HEK293 (cell line): ENCODE measurements at regions not wholly inside any gene's neighbourhood (a gene's known extent, or its start where the extent isn't known, plus 50 kb on each side); places are given as distances from the start of the nearest gene placed in this dataset.

Experiments used
- CTCF ChIA-PET: fragments of 350-600 bp; formaldehyde crosslinking; extraction: SDS; loops from one replicate; lab custom pipeline; 2021; ENCODE audit warnings: antibody characterized with exemption; lab: Yijun Ruan, JAX
- POLR2A ChIA-PET: fragments of 300-600 bp; formaldehyde crosslinking; extraction: SDS; loops from one replicate; lab custom pipeline; 2020; ENCODE audit warnings: antibody characterized with exemption, inconsistent platforms; lab: Yijun Ruan, JAX
- H3K27ac ChIP-seq: fragments of 200-500 bp; sonication (Bioruptor generic); 2 replicates; pipeline ENCODE4 v1.5.1; 2014; ENCODE audit warnings: low read depth, low read length, control low read depth, inconsistent platforms; ENCODE audit errors: extremely low read depth
- H3K36me3 ChIP-seq, 2 experiments: fragments of 200-500 bp in 1 of 2; sonication (Bioruptor generic) in 1 of 2; 1 replicate in 1 of 2; 2 replicates in 1 of 2; pipeline ENCODE4 v1.5.1; 2014 to 2017; ENCODE audit warnings: inconsistent platforms in 2 of 2, low read length in 2 of 2; ENCODE audit not compliant: control insufficient read depth in 2 of 2, insufficient read depth in 1 of 2
- H3K4me1 ChIP-seq: fragments of 200-500 bp; sonication (Bioruptor generic); 2 replicates; pipeline ENCODE4 v1.5.1; 2014; ENCODE audit warnings: mild to moderate bottlenecking, low read length, inconsistent platforms; ENCODE audit not compliant: control insufficient read depth, insufficient read depth
- H3K4me3 ChIP-seq: 2 replicates; pipeline ENCODE4 v1.5.1; 2011; ENCODE audit warnings: low read depth, mild to moderate bottlenecking, control low read depth, low read length, moderate library complexity
- H3K9me3 ChIP-seq: fragments of 200-500 bp; sonication (Bioruptor generic); 2 replicates; pipeline ENCODE4 v1.5.1; 2014; ENCODE audit warnings: low read depth, low read length, inconsistent platforms; ENCODE audit not compliant: control insufficient read depth, insufficient read depth
- HOXC10 ChIP-seq: sonication (generic); formaldehyde crosslinking; IDR thresholded peaks from 2 replicates; pipeline ENCODE4 v1.8.1; 2023; ENCODE audit warnings: mild to moderate bottlenecking, missing genetic modification reagents
- KLF7 ChIP-seq: fragments of 450-650 bp; formaldehyde crosslinking; IDR thresholded peaks from 2 replicates; pipeline ENCODE4 v1.5.1; 2016; ENCODE audit warnings: missing biosample characterization, missing genetic modification characterization, borderline replicate concordance
- SP3 ChIP-seq: fragments of 450-650 bp; formaldehyde crosslinking; IDR thresholded peaks from 2 replicates; pipeline ENCODE4 v1.5.1; 2016; ENCODE audit warnings: missing biosample characterization, missing genetic modification characterization
- TCF7L2 ChIP-seq: IDR thresholded peaks from 2 replicates; pipeline ENCODE4 v1.6.1; 2011; ENCODE audit warnings: low read depth, mild to moderate bottlenecking, inconsistent platforms, low read length, moderate library complexity, borderline replicate concordance
- ZBTB49 ChIP-seq: fragments of 450-650 bp; formaldehyde crosslinking; IDR thresholded peaks from 2 replicates; pipeline ENCODE4 v1.5.1; 2016; ENCODE audit warnings: missing biosample characterization, missing genetic modification characterization, low read depth
- ZBTB7A ChIP-seq: fragments of 450-650 bp; formaldehyde crosslinking; IDR thresholded peaks from 2 replicates; pipeline ENCODE4 v1.5.1; 2016; ENCODE audit warnings: low read depth, missing biosample characterization, missing genetic modification characterization
- ZNF112 ChIP-seq: fragments of 450-650 bp; formaldehyde crosslinking; IDR thresholded peaks from 2 replicates; pipeline ENCODE4 v1.5.0; 2017; ENCODE audit warnings: missing biosample characterization, missing genetic modification characterization
- ZNF138 ChIP-seq: fragments of 450-650 bp; formaldehyde crosslinking; IDR thresholded peaks from 2 replicates; pipeline ENCODE4 v1.5.1; 2016; ENCODE audit warnings: missing biosample characterization, missing genetic modification characterization, borderline replicate concordance
- ZNF169 ChIP-seq: fragments of 450-650 bp; formaldehyde crosslinking; IDR thresholded peaks from 2 replicates; pipeline ENCODE4 v1.5.1; 2016; ENCODE audit warnings: missing biosample characterization, missing genetic modification characterization
- ZNF18 ChIP-seq: fragments of 450-650 bp; formaldehyde crosslinking; IDR thresholded peaks from 2 replicates; pipeline ENCODE4 v1.5.1; 2016; ENCODE audit warnings: missing biosample characterization, missing genetic modification characterization
- ZNF19 ChIP-seq: fragments of 450-650 bp; formaldehyde crosslinking; IDR thresholded peaks from 2 replicates; pipeline ENCODE4; 2016; ENCODE audit warnings: missing biosample characterization, missing genetic modification characterization, low read depth
- ZNF202 ChIP-seq: fragments of 450-650 bp; formaldehyde crosslinking; IDR thresholded peaks from 2 replicates; pipeline ENCODE4 v1.5.1; 2016; ENCODE audit warnings: missing biosample characterization, missing genetic modification characterization, borderline replicate concordance
- ZNF214 ChIP-seq: fragments of 450-650 bp; formaldehyde crosslinking; IDR thresholded peaks from 2 replicates; pipeline ENCODE4 v1.5.1; 2017; ENCODE audit warnings: missing biosample characterization, mild to moderate bottlenecking, missing genetic modification characterization, borderline replicate concordance
- ZNF24 ChIP-seq: fragments of 450-650 bp; formaldehyde crosslinking; IDR thresholded peaks from 2 replicates; pipeline ENCODE4 v1.5.1; 2016; ENCODE audit warnings: missing biosample characterization, missing genetic modification characterization
- ZNF248 ChIP-seq: fragments of 450-650 bp; formaldehyde crosslinking; IDR thresholded peaks from 2 replicates; pipeline ENCODE4 v1.5.1; 2017; ENCODE audit warnings: missing biosample characterization, missing genetic modification characterization
- ZNF354C ChIP-seq: fragments of 450-650 bp; formaldehyde crosslinking; IDR thresholded peaks from 2 replicates; pipeline ENCODE4 v1.5.1; 2016; ENCODE audit warnings: missing biosample characterization, missing genetic modification characterization, low read depth, borderline replicate concordance
- ZNF426 ChIP-seq: fragments of 450-650 bp; formaldehyde crosslinking; IDR thresholded peaks from 2 replicates; pipeline ENCODE4 v1.5.1; 2017; ENCODE audit warnings: missing biosample characterization, missing genetic modification characterization, mild to moderate bottlenecking, inconsistent platforms, moderate library complexity
- ZNF501 ChIP-seq: fragments of 450-650 bp; formaldehyde crosslinking; IDR thresholded peaks from 2 replicates; pipeline ENCODE4 v1.5.1; 2016; ENCODE audit warnings: missing biosample characterization, missing genetic modification characterization
- ZNF529 ChIP-seq: fragments of 450-650 bp; formaldehyde crosslinking; IDR thresholded peaks from 2 replicates; pipeline ENCODE4 v1.5.1; 2017; ENCODE audit warnings: missing genetic modification characterization, missing biosample characterization; ENCODE audit not compliant: insufficient replicate concordance
- ZNF548 ChIP-seq: fragments of 450-650 bp; formaldehyde crosslinking; IDR thresholded peaks from 2 replicates; pipeline ENCODE4 v1.5.1; 2016; ENCODE audit warnings: missing biosample characterization, missing genetic modification characterization
- ZNF560 ChIP-seq: fragments of 450-650 bp; formaldehyde crosslinking; IDR thresholded peaks from 2 replicates; pipeline ENCODE4 v1.5.1; 2017; ENCODE audit warnings: missing biosample characterization, missing genetic modification characterization, borderline replicate concordance
- ZNF639 ChIP-seq: fragments of 450-650 bp; formaldehyde crosslinking; IDR thresholded peaks from 2 replicates; pipeline ENCODE4 v1.5.1; 2016; ENCODE audit warnings: missing biosample characterization, missing genetic modification characterization
- ZNF701 ChIP-seq: fragments of 450-650 bp; formaldehyde crosslinking; IDR thresholded peaks from 2 replicates; pipeline ENCODE4 v1.5.1; 2016; ENCODE audit warnings: missing biosample characterization, missing genetic modification characterization

GRCh38 chr16:51337662-51338061, 186.6 kb upstream of the SALL1 start (continued):
- no peak for TF ChIP-seq HOXC10 (CRISPR knock-in tag)
- no peak for TF ChIP-seq ZNF560 (tag by site-specific recombination)
- TF ChIP-seq SP3 (tag by site-specific recombination): no peak
- TF ChIP-seq ZNF112 (tag by site-specific recombination): no peak
- TF ChIP-seq ZNF701: no peak
- TF ChIP-seq ZBTB7A: no peak
- no peak for TF ChIP-seq ZNF501
- TF ChIP-seq ZNF202 (tag by site-specific recombination): no peak
- TF ChIP-seq ZNF548: no peak
- TF ChIP-seq ZNF138 (tag by site-specific recombination): no peak
- no peak for TF ChIP-seq ZNF18 (tag by site-specific recombination)
- no peak for TF ChIP-seq ZNF354C
- no peak for TF ChIP-seq ZNF24

GRCh38 chr16:51328733-51329132, 177.7 kb upstream of the SALL1 start:
- H3K9me3 ChIP-seq: no peaks in the 10 kb centered on the region
- H3K36me3 ChIP-seq: no peaks in the 10 kb centered on the region
- ChIA-PET POLR2A (no interaction called here), CTCF (no interaction called here)
- TF ChIP-seq ZNF248: no peak
- TF ChIP-seq ZNF19 (tag by site-specific recombination): no peak
- no peak for TF ChIP-seq ZNF639 (tag by site-specific recombination)
- TF ChIP-seq ZNF169 (tag by site-specific recombination): no peak
- no peak for TF ChIP-seq TCF7L2
- no peak for TF ChIP-seq ZBTB49
- H3K4me1 ChIP-seq: 0 out of 2 replicates have a peak, but pooled peaks cover 2% of the 10 kb centered on the region
- H3K27ac ChIP-seq: no peak overlapping the region
- no peak overlapping the region for H3K4me3 ChIP-seq

GRCh38 chr16:51327001-51327400, 175.9 kb upstream of the SALL1 start:
- no peak for TF ChIP-seq KLF7 (tag by site-specific recombination)
- TF ChIP-seq ZNF529: no peak
- no peak for TF ChIP-seq ZNF426 (tag by site-specific recombination)
- TF ChIP-seq ZNF214 (tag by site-specific recombination): no peak
- H3K27ac ChIP-seq: no peak overlapping the region
- no peaks in the 10 kb centered on the region for H3K9me3 ChIP-seq
- POLR2A ChIA-PET: no interaction called here
- H3K36me3 ChIP-seq: no peaks in the 10 kb centered on the region
- H3K4me3 ChIP-seq: no peak overlapping the region
- 0 out of 2 replicates have a peak, but pooled peaks cover 2% of the 10 kb centered on the region for H3K4me1 ChIP-seq
- CTCF ChIA-PET: interaction anchor here (0.6 kb wide), 2 partner anchors 282 to 357 kb away, joined by 3 read pairs; no protein-coding TSS in a partner anchor
